HFFc6 (cell line): ENCODE measurements at regions not wholly inside any gene's neighbourhood (a gene's known extent, or its start where the extent isn't known, plus 50 kb on each side); places are given as distances from the start of the nearest gene placed in this dataset.

Experiments used
- DNase-seq: peaks from one replicate; pipeline ENCODE4 v3.0.0-alpha.2; 2018
- H3K27ac Mint-ChIP-seq: 2 replicates; pipeline ENCODE4 v1.8.0; 2020; ENCODE audit warnings: mild to moderate bottlenecking, mixed read lengths
- H3K27me3 Mint-ChIP-seq: 2 replicates; pipeline ENCODE4 v1.8.0; 2021; ENCODE audit warnings: mild to moderate bottlenecking, moderate library complexity, mixed read lengths; ENCODE audit not compliant: insufficient read depth
- H3K36me3 Mint-ChIP-seq: 2 replicates; pipeline ENCODE4 v1.8.0; 2021; ENCODE audit warnings: low read depth, mixed read lengths
- H3K4me1 Mint-ChIP-seq: 2 replicates; pipeline ENCODE4 v1.8.0; 2020; ENCODE audit warnings: low read depth, mixed read lengths
- H3K4me3 Mint-ChIP-seq: 2 replicates; pipeline ENCODE4 v1.8.0; 2020; ENCODE audit warnings: mild to moderate bottlenecking, moderate library complexity, mixed read lengths
- H3K9me3 Mint-ChIP-seq: 2 replicates; pipeline ENCODE4 v1.8.0; 2020; ENCODE audit warnings: mild to moderate bottlenecking, mixed read lengths
- TF ChIP-seq, protein P1 (sequence below): fragments of 200-600 bp; sonication (generic); IDR thresholded peaks from 2 replicates; pipeline ENCODE4 v1.5.0; 2021; ENCODE audit warnings: antibody characterized with exemption, mild to moderate bottlenecking

DNA sequence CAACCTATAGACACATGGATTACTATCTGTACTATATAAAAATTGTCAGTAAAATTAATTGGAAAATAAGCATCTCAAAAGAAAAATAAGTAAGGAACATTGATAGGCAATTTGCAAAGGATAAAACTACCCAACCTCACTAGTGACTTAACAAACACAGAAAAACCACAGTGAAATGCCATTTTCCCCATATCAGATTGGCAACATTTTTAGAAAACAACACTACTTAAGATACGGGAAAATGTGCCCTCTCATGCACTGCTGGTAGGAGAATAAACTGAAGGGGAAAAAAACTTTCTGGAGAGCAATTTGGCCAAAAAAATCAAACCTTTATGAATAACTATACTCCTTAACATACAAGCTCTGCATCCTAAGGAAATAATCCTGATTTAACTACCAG lies 254.0 kb downstream of the DEPDC1B start:
- H3K27ac Mint-ChIP-seq: no peak overlapping the region
- DNase-seq: no peak
- no peaks in the 10 kb centered on the region for H3K36me3 Mint-ChIP-seq
- H3K27me3 Mint-ChIP-seq: no peaks in the 10 kb centered on the region; the same call in none of the 2 replicates
- H3K4me1 Mint-ChIP-seq: no peaks in the 10 kb centered on the region
- TF ChIP-seq, protein P1, sequence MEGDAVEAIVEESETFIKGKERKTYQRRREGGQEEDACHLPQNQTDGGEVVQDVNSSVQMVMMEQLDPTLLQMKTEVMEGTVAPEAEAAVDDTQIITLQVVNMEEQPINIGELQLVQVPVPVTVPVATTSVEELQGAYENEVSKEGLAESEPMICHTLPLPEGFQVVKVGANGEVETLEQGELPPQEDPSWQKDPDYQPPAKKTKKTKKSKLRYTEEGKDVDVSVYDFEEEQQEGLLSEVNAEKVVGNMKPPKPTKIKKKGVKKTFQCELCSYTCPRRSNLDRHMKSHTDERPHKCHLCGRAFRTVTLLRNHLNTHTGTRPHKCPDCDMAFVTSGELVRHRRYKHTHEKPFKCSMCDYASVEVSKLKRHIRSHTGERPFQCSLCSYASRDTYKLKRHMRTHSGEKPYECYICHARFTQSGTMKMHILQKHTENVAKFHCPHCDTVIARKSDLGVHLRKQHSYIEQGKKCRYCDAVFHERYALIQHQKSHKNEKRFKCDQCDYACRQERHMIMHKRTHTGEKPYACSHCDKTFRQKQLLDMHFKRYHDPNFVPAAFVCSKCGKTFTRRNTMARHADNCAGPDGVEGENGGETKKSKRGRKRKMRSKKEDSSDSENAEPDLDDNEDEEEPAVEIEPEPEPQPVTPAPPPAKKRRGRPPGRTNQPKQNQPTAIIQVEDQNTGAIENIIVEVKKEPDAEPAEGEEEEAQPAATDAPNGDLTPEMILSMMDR: no peak
- no peak overlapping the region for H3K4me3 Mint-ChIP-seq
- H3K9me3 Mint-ChIP-seq: no peaks in the 10 kb centered on the region; the same call in 1 of the 2 replicates

DNA sequence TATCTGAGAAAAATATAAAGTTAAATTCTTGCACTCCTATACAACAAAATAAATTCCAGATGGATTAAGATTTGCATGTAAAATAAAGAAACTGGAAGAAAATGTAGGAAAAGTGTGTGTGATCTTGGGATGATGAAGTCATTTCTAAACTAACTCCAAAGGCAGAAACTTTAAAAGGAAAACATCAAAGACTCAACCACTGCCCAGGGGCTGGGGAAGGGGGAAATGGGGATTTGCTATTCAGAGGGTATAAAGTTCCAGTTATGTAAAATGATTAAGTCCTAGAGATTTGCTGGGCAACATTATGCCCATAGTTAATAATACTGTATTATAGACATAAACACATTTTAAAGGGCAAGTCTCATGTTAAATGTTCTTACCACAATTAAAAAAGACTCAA lies 254.5 kb downstream of the DEPDC1B start:
- no peaks in the 10 kb centered on the region; the same call in none of the 2 replicates for H3K27me3 Mint-ChIP-seq
- TF ChIP-seq, protein P1: no peak
- no peaks in the 10 kb centered on the region for H3K4me1 Mint-ChIP-seq
- no peak overlapping the region for H3K4me3 Mint-ChIP-seq
- H3K36me3 Mint-ChIP-seq: no peaks in the 10 kb centered on the region
- no peak overlapping the region for H3K27ac Mint-ChIP-seq
- DNase-seq: no peak
- no peaks in the 10 kb centered on the region; the same call in 1 of the 2 replicates for H3K9me3 Mint-ChIP-seq

DNA sequence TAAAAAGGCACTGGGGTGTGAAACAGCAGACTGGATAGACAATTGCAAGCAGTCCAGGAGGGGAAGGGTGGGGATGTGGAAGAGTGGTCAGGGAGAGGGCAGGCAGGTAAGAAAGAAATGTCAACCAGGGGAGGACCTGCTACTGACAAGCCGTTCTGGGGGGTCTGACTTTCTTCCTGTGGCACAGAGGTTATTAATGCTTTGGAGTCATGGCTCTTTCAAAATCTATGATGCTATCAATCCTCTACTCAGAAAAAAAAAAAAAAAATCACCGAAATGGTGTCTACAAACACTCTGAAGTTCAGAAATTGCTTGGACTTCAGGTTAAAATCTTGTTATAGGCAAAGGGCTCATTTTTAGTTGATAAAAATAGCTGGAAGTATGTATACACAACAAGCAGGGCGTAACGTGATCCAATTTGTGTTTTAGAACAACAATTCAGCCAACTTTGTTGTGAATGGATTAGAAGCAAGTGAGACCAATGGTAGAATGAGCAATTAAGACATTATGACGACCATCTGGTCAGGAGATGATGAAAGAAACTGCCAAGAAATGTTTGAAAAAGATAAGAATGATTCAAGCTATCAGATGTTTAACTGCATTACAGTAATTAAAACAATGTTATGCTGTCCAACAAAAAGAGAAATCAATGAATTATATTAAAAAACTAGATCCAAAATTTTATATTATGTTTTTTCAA lies 255.2 kb downstream of the DEPDC1B start:
- Mint-ChIP-seq H3K4me1 (no peaks in the 10 kb centered on the region), H3K27me3 (no peaks in the 10 kb centered on the region; the same call in none of the 2 replicates), H3K27ac (no peak overlapping the region), H3K4me3 (no peak overlapping the region), H3K36me3 (no peaks in the 10 kb centered on the region), H3K9me3 (peaks cover 3% of the 10 kb centered on the region; the same call in 1 of the 2 replicates)
- DNase-seq: no peak
- TF ChIP-seq, protein P1: no peak

DNA sequence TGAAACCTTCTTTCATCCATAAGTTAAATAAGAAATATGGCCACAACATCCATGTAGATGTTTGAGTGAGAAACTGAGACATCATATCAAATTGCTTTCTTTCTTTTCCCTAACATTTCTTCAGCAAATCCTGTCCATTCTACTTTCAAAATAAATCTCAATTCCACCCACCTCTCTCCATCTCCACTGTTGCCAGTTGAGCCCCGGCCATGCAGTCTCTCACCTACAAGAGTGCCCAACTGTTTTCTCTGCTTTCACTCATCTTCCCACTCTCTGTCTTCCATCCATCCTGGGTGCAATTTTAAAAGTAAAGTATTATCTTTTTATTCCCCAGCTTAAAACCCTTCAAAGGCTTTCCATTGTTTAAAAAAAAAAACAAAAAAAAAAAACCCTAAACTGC lies 260.4 kb downstream of the DEPDC1B start:
- Mint-ChIP-seq H3K27me3 (no peaks in the 10 kb centered on the region), H3K9me3 (peaks cover 13% of the 10 kb centered on the region), H3K4me1 (no peaks in the 10 kb centered on the region), H3K36me3 (no peaks in the 10 kb centered on the region), H3K27ac (no peak overlapping the region), H3K4me3 (no peak overlapping the region)
- TF ChIP-seq, protein P1: no peak
- no peak for DNase-seq

DNA sequence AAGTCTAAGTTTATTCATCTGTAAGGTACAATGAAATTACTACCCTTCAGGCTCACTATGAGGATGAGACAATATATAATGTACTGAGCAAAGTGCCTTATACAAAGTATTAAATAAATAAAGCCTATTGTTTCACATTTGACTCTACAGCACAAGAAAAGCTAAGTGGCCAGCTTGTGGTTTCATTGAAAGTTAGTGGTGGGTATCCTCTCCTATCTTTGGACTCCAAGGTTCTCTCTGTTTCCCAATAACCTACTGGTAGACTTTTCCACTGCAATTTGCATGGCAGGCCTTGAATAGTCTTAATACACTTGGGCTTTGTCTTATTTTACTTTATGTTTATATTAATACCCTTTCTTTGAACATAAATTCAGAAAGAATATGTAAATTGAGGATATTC lies 262.7 kb downstream of the DEPDC1B start:
- Mint-ChIP-seq H3K27me3 (no peaks in the 10 kb centered on the region), H3K9me3 (peaks cover 14% of the 10 kb centered on the region), H3K4me3 (no peak overlapping the region), H3K27ac (no peak overlapping the region), H3K4me1 (no peaks in the 10 kb centered on the region), H3K36me3 (no peaks in the 10 kb centered on the region)
- TF ChIP-seq, protein P1: no peak
- DNase-seq: no peak
